ENCODE measurements at regions not wholly inside any gene's neighbourhood (a gene's known extent, or its start where the extent isn't known, plus 50 kb on each side); places are given as distances from the start of the nearest gene placed in this dataset.
A peak's percentile ranks its signal among the peaks of the same experiment; 100 is the strongest.

DNA sequence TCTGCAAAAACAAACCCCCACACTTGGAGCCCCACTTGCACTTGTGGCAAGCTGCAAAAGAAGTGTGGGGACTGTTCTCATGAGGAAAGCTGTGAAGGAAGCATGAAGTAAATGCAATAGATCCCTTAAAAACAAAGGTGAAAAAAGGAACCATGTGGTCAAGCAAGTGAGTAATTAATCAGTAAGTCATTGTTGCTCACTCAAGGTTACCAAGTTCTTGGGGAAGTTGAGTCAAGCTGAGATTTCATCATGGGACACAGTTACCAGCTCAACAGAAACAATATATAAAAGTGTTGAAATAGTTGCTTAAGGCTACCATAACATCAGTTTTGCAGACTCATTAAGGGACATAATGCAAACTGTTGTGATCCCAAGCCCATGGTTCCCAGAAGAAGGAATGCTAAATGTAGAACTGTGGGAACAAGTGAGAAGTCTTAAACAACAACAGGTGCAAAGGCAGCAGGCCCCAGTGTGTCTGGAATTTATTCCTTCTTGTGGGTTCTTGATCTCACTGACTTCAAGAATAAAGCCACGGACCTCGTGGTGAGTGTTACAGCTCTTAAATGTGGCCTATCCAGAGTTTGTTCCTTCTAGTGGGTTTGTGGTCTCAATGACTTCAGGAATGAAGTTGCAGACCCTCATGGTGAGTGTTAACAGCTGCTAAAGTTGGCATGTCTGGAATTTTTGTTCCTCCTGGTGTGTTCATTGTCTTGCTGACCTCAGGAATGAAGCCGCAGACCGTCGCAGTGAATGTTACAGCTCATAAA, 336.3 kb upstream of the RBMY1B start:
- Histone ChIP-seq H3K36me3 (no peaks in the 10 kb centered on the region), H3K27me3 (no peaks in the 10 kb centered on the region), H3K9me3 (no peaks in the 10 kb centered on the region), H3K4me1 (no peaks in the 10 kb centered on the region), H3K4me3 (no peak overlapping the region), H3K27ac (no peak overlapping the region)
- TF ChIP-seq, protein P1, sequence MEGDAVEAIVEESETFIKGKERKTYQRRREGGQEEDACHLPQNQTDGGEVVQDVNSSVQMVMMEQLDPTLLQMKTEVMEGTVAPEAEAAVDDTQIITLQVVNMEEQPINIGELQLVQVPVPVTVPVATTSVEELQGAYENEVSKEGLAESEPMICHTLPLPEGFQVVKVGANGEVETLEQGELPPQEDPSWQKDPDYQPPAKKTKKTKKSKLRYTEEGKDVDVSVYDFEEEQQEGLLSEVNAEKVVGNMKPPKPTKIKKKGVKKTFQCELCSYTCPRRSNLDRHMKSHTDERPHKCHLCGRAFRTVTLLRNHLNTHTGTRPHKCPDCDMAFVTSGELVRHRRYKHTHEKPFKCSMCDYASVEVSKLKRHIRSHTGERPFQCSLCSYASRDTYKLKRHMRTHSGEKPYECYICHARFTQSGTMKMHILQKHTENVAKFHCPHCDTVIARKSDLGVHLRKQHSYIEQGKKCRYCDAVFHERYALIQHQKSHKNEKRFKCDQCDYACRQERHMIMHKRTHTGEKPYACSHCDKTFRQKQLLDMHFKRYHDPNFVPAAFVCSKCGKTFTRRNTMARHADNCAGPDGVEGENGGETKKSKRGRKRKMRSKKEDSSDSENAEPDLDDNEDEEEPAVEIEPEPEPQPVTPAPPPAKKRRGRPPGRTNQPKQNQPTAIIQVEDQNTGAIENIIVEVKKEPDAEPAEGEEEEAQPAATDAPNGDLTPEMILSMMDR (IDR thresholded peaks at IDR 0.05): no peak
- TF ChIP-seq POLR2A (IDR thresholded peaks at IDR 0.05): no peak
- WGBS (ENCODE audit: insufficient coverage, low coverage, low lambda C conversion rate, missing lambda C conversion rate): no CpG with 5 or more reads among the region's 5 CpGs
- ATAC-seq: no peak
- intact Hi-C loops (cut with DNase I): no loop called here
- no peak for DNase-seq

DNA sequence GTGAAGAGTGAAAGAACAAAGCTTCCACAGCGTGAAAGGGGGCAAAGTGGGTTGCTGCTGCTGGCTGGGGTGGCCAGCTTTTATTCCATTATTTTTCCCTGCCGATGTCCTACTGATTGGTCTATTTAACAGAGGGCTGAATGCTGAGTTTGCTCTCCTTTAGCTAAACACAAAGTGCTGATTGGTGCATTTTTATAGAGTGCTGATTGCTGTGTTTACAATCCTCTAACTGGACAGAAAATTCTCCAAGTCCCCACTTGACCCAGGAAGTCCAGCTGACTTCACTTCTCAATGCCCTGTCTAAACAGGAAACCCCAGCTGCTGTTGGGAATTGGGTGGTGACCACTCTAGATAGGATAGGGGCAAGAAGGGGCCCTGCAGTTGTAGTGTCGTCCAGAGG, 335.6 kb upstream of the RBMY1B start:
- Histone ChIP-seq H3K27ac (no peak overlapping the region), H3K4me1 (no peaks in the 10 kb centered on the region), H3K4me3 (no peak overlapping the region), H3K27me3 (no peaks in the 10 kb centered on the region), H3K36me3 (no peaks in the 10 kb centered on the region), H3K9me3 (no peaks in the 10 kb centered on the region)
- intact Hi-C loops (cut with DNase I): no loop called here
- TF ChIP-seq, protein P1 (IDR thresholded peaks at IDR 0.05): no peak
- no peak for TF ChIP-seq POLR2A (IDR thresholded peaks at IDR 0.05)
- no CpG with 5 or more reads among the region's 3 CpGs for WGBS (ENCODE audit: insufficient coverage, low coverage, low lambda C conversion rate, missing lambda C conversion rate)
- DNase-seq: no peak
- ATAC-seq: no peak

DNA sequence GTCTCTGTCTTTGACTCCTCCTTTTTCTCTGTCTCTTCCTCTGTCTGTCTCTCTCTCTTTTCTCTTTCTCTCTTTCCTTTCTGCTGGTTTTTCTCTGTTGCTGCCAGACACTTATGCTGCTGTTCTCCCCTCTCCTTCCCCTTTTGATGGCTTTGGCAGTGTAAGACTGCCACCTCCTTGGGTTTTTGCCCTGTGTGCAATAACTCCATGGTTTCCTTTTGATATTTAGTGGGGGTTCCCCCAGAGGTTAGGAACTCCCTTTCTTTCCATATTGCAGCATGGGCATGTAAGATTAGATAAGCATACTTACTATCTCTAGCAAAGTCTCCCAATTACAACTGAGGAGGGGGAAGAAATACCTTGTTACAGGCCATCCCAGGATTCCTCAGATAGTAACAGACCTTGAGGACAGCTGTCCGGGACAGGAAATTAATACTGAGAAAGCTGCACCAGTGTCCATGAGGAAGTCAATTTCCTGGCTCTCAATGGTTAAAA, 333.8 kb upstream of the RBMY1B start:
- TF ChIP-seq POLR2A (IDR thresholded peaks at IDR 0.05): no peak
- TF ChIP-seq, protein P1 (IDR thresholded peaks at IDR 0.05): no peak
- intact Hi-C loops (cut with DNase I): no loop called here
- Histone ChIP-seq H3K4me1 (no peaks in the 10 kb centered on the region), H3K9me3 (no peaks in the 10 kb centered on the region), H3K27me3 (no peaks in the 10 kb centered on the region), H3K36me3 (no peaks in the 10 kb centered on the region), H3K27ac (no peak overlapping the region), H3K4me3 (no peak overlapping the region)
- no peak for ATAC-seq
- no peak for DNase-seq
- no CpG with 5 or more reads among the region's 1 CpG for WGBS (ENCODE audit: insufficient coverage, low coverage, low lambda C conversion rate, missing lambda C conversion rate)

DNA sequence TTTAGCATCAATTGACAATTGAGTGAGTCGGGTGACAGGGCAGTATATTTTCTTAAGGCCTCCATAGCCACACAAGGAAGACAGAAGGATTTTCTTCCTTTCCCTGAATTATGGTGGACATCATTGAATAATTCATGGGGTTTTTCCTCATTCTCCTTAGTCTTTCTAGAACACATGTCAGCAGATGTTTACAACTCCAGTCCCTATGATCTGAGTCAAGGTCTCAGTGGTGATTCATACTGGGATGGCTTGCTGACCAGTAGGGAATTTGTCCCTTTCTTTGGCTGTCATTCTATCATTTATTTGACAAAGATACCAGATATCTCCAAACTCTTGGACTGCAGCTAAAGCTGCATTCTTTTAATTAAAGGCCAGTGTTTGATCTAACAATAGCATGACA, 332.9 kb upstream of the RBMY1B start:
- Histone ChIP-seq H3K4me1 (no peaks in the 10 kb centered on the region), H3K9me3 (no peaks in the 10 kb centered on the region), H3K27ac (no peak overlapping the region), H3K36me3 (no peaks in the 10 kb centered on the region), H3K27me3 (no peaks in the 10 kb centered on the region), H3K4me3 (no peak overlapping the region)
- no CpG with 5 or more reads among the region's 1 CpG for WGBS (ENCODE audit: insufficient coverage, low coverage, low lambda C conversion rate, missing lambda C conversion rate)
- DNase-seq (no peak), ATAC-seq (no peak)
- no peak for TF ChIP-seq POLR2A (IDR thresholded peaks at IDR 0.05)
- intact Hi-C loops (cut with DNase I): no loop called here

DNA sequence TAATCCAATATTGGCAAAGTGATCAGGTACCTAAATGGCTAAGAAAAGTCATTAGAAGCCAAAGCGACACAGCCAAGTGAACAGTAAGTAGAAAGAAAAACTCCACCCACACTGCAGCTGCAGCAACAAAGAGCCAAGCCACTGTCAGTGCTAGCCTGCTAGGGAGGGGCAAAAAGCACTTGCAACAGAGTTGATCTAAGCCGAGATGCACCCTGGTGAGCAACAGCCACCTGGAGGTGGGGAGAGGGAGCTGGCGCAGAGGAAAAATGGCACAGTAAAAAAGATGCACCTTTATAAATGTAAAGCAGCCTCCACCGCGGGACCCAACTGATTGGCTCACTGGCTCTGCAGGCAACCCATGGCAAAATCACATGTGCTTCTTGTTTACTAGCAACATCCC, 330.2 kb upstream of the RBMY1B start:
- ATAC-seq (peak in 1 of 4 donors; percentile 76), DNase-seq (peak in 1 of 3 donors; percentile 53)
- no CpG with 5 or more reads among the region's 5 CpGs for WGBS (ENCODE audit: insufficient coverage, low coverage, low lambda C conversion rate, missing lambda C conversion rate)
- no peaks in the 10 kb centered on the region for H3K9me3 ChIP-seq
- no peaks in the 10 kb centered on the region for H3K27me3 ChIP-seq
- intact Hi-C loops (cut with DNase I): no loop called here
- no peak overlapping the region for H3K4me3 ChIP-seq
- H3K36me3 ChIP-seq: no peaks in the 10 kb centered on the region
- no peaks in the 10 kb centered on the region for H3K4me1 ChIP-seq
- TF ChIP-seq, protein P1 (IDR thresholded peaks at IDR 0.05): no peak
- no peak for TF ChIP-seq POLR2A (IDR thresholded peaks at IDR 0.05)
- H3K27ac ChIP-seq: no peak overlapping the region
